ENCODE measurements at regions not wholly inside any gene's neighbourhood (a gene's known extent, or its start where the extent isn't known, plus 50 kb on each side); places are given as distances from the start of the nearest gene placed in this dataset.
A peak's percentile ranks its signal among the peaks of the same experiment; 100 is the strongest.

DNA sequence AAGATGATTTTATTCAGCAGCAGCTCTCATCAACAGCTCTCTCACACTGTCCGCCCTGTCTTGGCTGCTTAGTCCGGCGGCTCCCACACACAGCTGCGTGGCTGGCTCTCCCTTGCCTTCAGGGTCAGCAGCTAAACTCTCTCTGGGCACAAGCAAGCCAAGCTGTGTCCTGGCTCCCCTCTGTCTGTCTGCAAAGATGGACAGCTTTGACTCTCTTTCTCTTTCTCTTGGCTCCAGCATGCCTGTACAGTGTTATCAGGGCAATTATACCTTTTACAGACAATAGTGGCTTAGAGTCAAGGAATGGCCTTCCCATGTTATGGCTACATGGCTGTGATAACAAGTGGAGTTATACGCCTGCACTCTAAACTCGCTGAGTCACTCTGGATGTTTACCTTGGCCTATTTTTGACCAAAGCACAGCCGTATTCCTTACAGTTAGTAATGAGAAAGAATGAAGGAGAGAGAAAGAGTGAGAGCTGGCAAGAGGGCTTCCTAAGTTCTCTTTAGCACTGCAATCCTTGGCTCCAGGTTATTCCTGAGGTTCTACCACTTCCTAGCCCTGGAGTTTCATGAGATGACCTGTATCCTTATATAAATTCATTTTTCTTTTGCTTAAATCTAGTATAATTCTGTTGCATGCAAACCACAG lies 59.9 kb upstream of the ZSWIM5 start (continued):
- TF ChIP-seq, protein P1, sequence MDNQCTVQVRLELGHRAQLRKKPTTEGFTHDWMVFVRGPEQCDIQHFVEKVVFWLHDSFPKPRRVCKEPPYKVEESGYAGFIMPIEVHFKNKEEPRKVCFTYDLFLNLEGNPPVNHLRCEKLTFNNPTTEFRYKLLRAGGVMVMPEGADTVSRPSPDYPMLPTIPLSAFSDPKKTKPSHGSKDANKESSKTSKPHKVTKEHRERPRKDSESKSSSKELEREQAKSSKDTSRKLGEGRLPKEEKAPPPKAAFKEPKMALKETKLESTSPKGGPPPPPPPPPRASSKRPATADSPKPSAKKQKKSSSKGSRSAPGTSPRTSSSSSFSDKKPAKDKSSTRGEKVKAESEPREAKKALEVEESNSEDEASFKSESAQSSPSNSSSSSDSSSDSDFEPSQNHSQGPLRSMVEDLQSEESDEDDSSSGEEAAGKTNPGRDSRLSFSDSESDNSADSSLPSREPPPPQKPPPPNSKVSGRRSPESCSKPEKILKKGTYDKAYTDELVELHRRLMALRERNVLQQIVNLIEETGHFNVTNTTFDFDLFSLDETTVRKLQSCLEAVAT (IDR thresholded peaks at IDR 0.05) = peak in 1 of 2 experiments; percentile 64; a peak in 2 of 4 replicates
- TF ChIP-seq LEF1 (IDR thresholded peaks at IDR 0.05) (peak; percentile 98), SMARCB1 (IDR thresholded peaks at IDR 0.05; ENCODE audit: insufficient read length, low read depth) (no peak), XRCC3 (IDR thresholded peaks at IDR 0.05) (no peak)
- TF ChIP-seq, protein P2, sequence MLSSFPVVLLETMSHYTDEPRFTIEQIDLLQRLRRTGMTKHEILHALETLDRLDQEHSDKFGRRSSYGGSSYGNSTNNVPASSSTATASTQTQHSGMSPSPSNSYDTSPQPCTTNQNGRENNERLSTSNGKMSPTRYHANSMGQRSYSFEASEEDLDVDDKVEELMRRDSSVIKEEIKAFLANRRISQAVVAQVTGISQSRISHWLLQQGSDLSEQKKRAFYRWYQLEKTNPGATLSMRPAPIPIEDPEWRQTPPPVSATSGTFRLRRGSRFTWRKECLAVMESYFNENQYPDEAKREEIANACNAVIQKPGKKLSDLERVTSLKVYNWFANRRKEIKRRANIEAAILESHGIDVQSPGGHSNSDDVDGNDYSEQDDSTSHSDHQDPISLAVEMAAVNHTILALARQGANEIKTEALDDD (IDR thresholded peaks at IDR 0.05) = peak; percentile 58; the same call in 1 of the 2 replicates
- TF ChIP-seq, protein P3, sequence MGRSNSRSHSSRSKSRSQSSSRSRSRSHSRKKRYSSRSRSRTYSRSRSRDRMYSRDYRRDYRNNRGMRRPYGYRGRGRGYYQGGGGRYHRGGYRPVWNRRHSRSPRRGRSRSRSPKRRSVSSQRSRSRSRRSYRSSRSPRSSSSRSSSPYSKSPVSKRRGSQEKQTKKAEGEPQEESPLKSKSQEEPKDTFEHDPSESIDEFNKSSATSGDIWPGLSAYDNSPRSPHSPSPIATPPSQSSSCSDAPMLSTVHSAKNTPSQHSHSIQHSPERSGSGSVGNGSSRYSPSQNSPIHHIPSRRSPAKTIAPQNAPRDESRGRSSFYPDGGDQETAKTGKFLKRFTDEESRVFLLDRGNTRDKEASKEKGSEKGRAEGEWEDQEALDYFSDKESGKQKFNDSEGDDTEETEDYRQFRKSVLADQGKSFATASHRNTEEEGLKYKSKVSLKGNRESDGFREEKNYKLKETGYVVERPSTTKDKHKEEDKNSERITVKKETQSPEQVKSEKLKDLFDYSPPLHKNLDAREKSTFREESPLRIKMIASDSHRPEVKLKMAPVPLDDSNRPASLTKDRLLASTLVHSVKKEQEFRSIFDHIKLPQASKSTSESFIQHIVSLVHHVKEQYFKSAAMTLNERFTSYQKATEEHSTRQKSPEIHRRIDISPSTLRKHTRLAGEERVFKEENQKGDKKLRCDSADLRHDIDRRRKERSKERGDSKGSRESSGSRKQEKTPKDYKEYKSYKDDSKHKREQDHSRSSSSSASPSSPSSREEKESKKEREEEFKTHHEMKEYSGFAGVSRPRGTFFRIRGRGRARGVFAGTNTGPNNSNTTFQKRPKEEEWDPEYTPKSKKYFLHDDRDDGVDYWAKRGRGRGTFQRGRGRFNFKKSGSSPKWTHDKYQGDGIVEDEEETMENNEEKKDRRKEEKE (IDR thresholded peaks at IDR 0.05; ENCODE audit: borderline replicate concordance in 1 of 2, control insufficient read depth in 1 of 2, low read depth in 2 of 2, low read length in 1 of 2) = no peak
- TF ChIP-seq, protein P4, sequence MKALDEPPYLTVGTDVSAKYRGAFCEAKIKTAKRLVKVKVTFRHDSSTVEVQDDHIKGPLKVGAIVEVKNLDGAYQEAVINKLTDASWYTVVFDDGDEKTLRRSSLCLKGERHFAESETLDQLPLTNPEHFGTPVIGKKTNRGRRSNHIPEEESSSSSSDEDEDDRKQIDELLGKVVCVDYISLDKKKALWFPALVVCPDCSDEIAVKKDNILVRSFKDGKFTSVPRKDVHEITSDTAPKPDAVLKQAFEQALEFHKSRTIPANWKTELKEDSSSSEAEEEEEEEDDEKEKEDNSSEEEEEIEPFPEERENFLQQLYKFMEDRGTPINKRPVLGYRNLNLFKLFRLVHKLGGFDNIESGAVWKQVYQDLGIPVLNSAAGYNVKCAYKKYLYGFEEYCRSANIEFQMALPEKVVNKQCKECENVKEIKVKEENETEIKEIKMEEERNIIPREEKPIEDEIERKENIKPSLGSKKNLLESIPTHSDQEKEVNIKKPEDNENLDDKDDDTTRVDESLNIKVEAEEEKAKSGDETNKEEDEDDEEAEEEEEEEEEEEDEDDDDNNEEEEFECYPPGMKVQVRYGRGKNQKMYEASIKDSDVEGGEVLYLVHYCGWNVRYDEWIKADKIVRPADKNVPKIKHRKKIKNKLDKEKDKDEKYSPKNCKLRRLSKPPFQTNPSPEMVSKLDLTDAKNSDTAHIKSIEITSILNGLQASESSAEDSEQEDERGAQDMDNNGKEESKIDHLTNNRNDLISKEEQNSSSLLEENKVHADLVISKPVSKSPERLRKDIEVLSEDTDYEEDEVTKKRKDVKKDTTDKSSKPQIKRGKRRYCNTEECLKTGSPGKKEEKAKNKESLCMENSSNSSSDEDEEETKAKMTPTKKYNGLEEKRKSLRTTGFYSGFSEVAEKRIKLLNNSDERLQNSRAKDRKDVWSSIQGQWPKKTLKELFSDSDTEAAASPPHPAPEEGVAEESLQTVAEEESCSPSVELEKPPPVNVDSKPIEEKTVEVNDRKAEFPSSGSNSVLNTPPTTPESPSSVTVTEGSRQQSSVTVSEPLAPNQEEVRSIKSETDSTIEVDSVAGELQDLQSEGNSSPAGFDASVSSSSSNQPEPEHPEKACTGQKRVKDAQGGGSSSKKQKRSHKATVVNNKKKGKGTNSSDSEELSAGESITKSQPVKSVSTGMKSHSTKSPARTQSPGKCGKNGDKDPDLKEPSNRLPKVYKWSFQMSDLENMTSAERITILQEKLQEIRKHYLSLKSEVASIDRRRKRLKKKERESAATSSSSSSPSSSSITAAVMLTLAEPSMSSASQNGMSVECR (CRISPR knock-in tag; IDR thresholded peaks at IDR 0.05) = no peak

Data from K562 (cell line).